GM12878 (cell line): ENCODE measurements at regions not wholly inside any gene's neighbourhood (a gene's known extent, or its start where the extent isn't known, plus 50 kb on each side); places are given as distances from the start of the nearest gene placed in this dataset.

ENCODE experiments used
- ATAC-seq: fragments of 200-7000 bp; cut with Tn5 transposase; 3 replicates; pipeline ENCODE4 v1.9.1; 2020; ENCODE audit warnings: mild to moderate bottlenecking, moderate library complexity
- BruUV-seq: library from RNA; stranded (reverse); fragments of 400-500 nt; replicated peaks from 2 replicates; lab custom pipeline; 2021; lab: Mats Ljungman, UMichigan
- CTCF ChIA-PET: fragments of 300-600 bp; sonication (Branson Sonifier 250); formaldehyde crosslinking; extraction: SDS; loops from one replicate; lab custom pipeline; 2021; ENCODE audit warnings: inconsistent platforms; lab: Yijun Ruan, JAX
- POLR2A ChIA-PET: fragments of 350-600 bp; formaldehyde crosslinking; extraction: SDS; loops from one replicate; lab custom pipeline; 2021; ENCODE audit warnings: inconsistent platforms; lab: Charles Lee
- RAD21 ChIA-PET: fragments of 300-600 bp; sonication (Branson Sonifier 250); formaldehyde crosslinking; loops from one replicate; lab custom pipeline; 2023; ENCODE audit warnings: antibody characterized with exemption; ENCODE audit not compliant: unreplicated experiment; lab: Charles Lee
- SMC1A ChIA-PET: fragments of 300-600 bp; sonication (Branson Sonifier 250); formaldehyde crosslinking; loops from one replicate; lab custom pipeline; 2023; ENCODE audit not compliant: unreplicated experiment, uncharacterized antibody; lab: Charles Lee
- DNase-seq: peaks from one replicate; pipeline ENCODE4 v3.0.0-alpha.2; 2011; ENCODE audit warnings: low read depth, low spot score
- FAIRE-seq: peaks from 3 replicates; lab custom pipeline; 2011; peaks lifted over from hg19 to GRCh38; lab: Jason Lieb, UNC
- H2AFZ ChIP-seq: 2 replicates; pipeline ENCODE4 v1.6.0; 2011; ENCODE audit warnings: low read depth, low read length, control low read depth; ENCODE audit not compliant: control insufficient read depth
- H3K27ac ChIP-seq: 2 replicates; pipeline ENCODE4 v1.5.1; 2011; ENCODE audit warnings: control low read depth; ENCODE audit not compliant: control insufficient read depth, insufficient read depth
- H3K27me3 ChIP-seq, 2 experiments: replicated peaks in 1 of 2; 2 replicates each; pipeline versions ENCODE4 v1.6.0 to v1.6.1; 2011; ENCODE audit warnings: low read length in 1 of 2; ENCODE audit not compliant: control insufficient read depth in 2 of 2, insufficient read depth in 2 of 2
- H3K36me3 ChIP-seq, 2 experiments: 2 replicates each; pipeline ENCODE4 v1.5.1; 2011; ENCODE audit warnings: low read length in 1 of 2; ENCODE audit not compliant: control insufficient read depth in 2 of 2, insufficient read depth in 2 of 2
- H3K4me1 ChIP-seq: 2 replicates; pipeline ENCODE4 v1.6.1; 2011; ENCODE audit warnings: mild to moderate bottlenecking, low read length, moderate library complexity, mixed read lengths; ENCODE audit not compliant: control insufficient read depth, insufficient read depth
- H3K4me2 ChIP-seq: 2 replicates; pipeline ENCODE4 v1.6.0; 2011; ENCODE audit warnings: control low read depth; ENCODE audit not compliant: control insufficient read depth, insufficient read depth
- H3K4me3 ChIP-seq: fragments of 200-600 bp; sonication (generic); 2 replicates; pipeline ENCODE4 v1.5.1; 2016
- H3K79me2 ChIP-seq: 2 replicates; pipeline ENCODE4 v1.6.0; 2011; ENCODE audit warnings: low read length; ENCODE audit not compliant: control insufficient read depth, insufficient read depth
- H3K9ac ChIP-seq: 2 replicates; pipeline ENCODE4 v1.8.0; 2011; ENCODE audit warnings: low read length, control low read depth, mixed read lengths; ENCODE audit not compliant: control insufficient read depth, insufficient read depth
- H3K9me3 ChIP-seq: replicated peaks from 3 replicates; pipeline ENCODE4 v1.5.1; 2011; ENCODE audit warnings: mild to moderate bottlenecking, low read length; ENCODE audit not compliant: control insufficient read depth, insufficient read depth
- H4K20me1 ChIP-seq: 2 replicates; pipeline ENCODE4 v1.6.0; 2011; ENCODE audit not compliant: control insufficient read depth, insufficient read depth
- BCL11A ChIP-seq: IDR thresholded peaks from 2 replicates; pipeline ENCODE4 v1.6.1; 2011; ENCODE audit warnings: low read depth, low read length
- BMI1 ChIP-seq: fragments of 450-650 bp; IDR thresholded peaks from 2 replicates; pipeline ENCODE4 v1.6.1; 2016; ENCODE audit warnings: mild to moderate bottlenecking, moderate library complexity, borderline replicate concordance
- CEBPB ChIP-seq, 2 experiments: fragments of 150-350 bp in 1 of 2; IDR thresholded peaks; 2 replicates each; pipeline ENCODE4 v1.6.1; 2012 to 2014; ENCODE audit warnings: low read depth in 2 of 2, low read length in 2 of 2, borderline replicate concordance in 1 of 2, inconsistent platforms in 1 of 2
- CREM ChIP-seq: IDR thresholded peaks from 2 replicates; pipeline ENCODE4 v1.6.1; 2014; ENCODE audit warnings: antibody characterized with exemption, low read depth
- E4F1 ChIP-seq: fragments of 450-650 bp; IDR thresholded peaks from 2 replicates; pipeline ENCODE4 v1.6.1; 2018; ENCODE audit warnings: borderline replicate concordance, mild to moderate bottlenecking; ENCODE audit not compliant: partially characterized antibody
- FOS ChIP-seq: IDR thresholded peaks from 3 replicates; pipeline ENCODE4 v1.6.1; 2011; ENCODE audit warnings: borderline replicate concordance; ENCODE audit not compliant: insufficient read length; ENCODE audit errors: extremely low read depth
- IKZF1 ChIP-seq: fragments of 450-650 bp; conservative IDR thresholded peaks from 2 replicates; pipeline ENCODE4 v1.6.1; 2017; ENCODE audit warnings: antibody characterized with exemption, mild to moderate bottlenecking
- IRF5 ChIP-seq: fragments of 450-650 bp; IDR thresholded peaks from 2 replicates; pipeline ENCODE4 v1.6.1; 2017; ENCODE audit warnings: borderline replicate concordance
- KAT2A ChIP-seq: conservative IDR thresholded peaks from 2 replicates; pipeline ENCODE4 v1.6.1; 2011; ENCODE audit warnings: low read depth, low read length; ENCODE audit not compliant: control insufficient read depth
- MEF2B ChIP-seq: fragments of 450-650 bp; IDR thresholded peaks from 2 replicates; pipeline ENCODE4 v1.6.1; 2018; ENCODE audit warnings: mild to moderate bottlenecking, moderate library complexity; ENCODE audit not compliant: partially characterized antibody, poor library complexity, severe bottlenecking
- PBX3 ChIP-seq: IDR thresholded peaks from 2 replicates; pipeline ENCODE4 v1.6.1; 2011; ENCODE audit warnings: mild to moderate bottlenecking, low read depth, low read length, moderate library complexity; ENCODE audit not compliant: insufficient replicate concordance
- PML ChIP-seq: IDR thresholded peaks from 2 replicates; pipeline ENCODE4 v1.6.1; 2012; ENCODE audit warnings: low read length, inconsistent platforms
- WGBS: methylation state at CpG from one replicate; pipeline ENCODE4 v1.1.6; 2016; ENCODE audit warnings: low lambda C conversion rate; ENCODE audit not compliant: insufficient replicate concordance, insufficient coverage; ENCODE audit errors: missing lambda C conversion rate; 5-methylcytosine and 5-hydroxymethylcytosine counted together
- in situ Hi-C: fragments of 300-500 bp; cut with MboI; formaldehyde crosslinking; loops from 9 replicates; pipeline ENCODE4 v1.14.3; 2018; ENCODE audit warnings: mixed read lengths
- intact Hi-C: fragments of 100-400 bp; cut with micrococcal nuclease; formaldehyde crosslinking; loops from one replicate; pipeline ENCODE4 v1.14.2; 2022; ENCODE audit not compliant: unreplicated experiment

GRCh38 chr1:221911714-221912113 lies 169.8 kb upstream of the DUSP10 start:
- Histone ChIP-seq H3K4me2 (no peak overlapping the region), H3K9me3 (no peaks in the 10 kb centered on the region), H4K20me1 (no peaks in the 10 kb centered on the region), H3K4me3 (no peak overlapping the region), H3K36me3 (no peaks in the 10 kb centered on the region), H3K27me3 (no peaks in the 10 kb centered on the region), H3K9ac (no peak overlapping the region), H2AFZ (no peak overlapping the region), H3K79me2 (no peaks in the 10 kb centered on the region), H3K4me1 (peaks cover 9% of the 10 kb centered on the region), H3K27ac (no peak overlapping the region)
- ChIA-PET CTCF (interaction anchor here (0.6 to 1.0 kb wide), 3 partner anchors 21 to 127 kb away, joined by 3 read pairs; no protein-coding TSS in a partner anchor), POLR2A (interaction anchor here (1.5 kb wide), 1 partner anchor 8 kb away, joined by 3 read pairs; no protein-coding TSS in a partner anchor), SMC1A (interaction anchor here (0.6 to 1.2 kb wide), 6 partner anchors 11 to 203 kb away, joined by 3 to 8 read pairs (median 3); no protein-coding TSS in a partner anchor), RAD21 (interaction anchor here (0.5 to 1.7 kb wide), 8 partner anchors 14 to 170 kb away, joined by 3 to 7 read pairs (median 4); partner anchors contain the start of gene DUSP10)
- no TSS peak for BruUV-seq
- intact Hi-C loops (no loop called here), in situ Hi-C loops (no loop called here)
- FAIRE-seq (no peak), DNase-seq (peak; percentile 11), ATAC-seq (peak; percentile 76)
- peak in 1 of 2 experiments; percentile 66; a peak in 1 of 4 replicates for TF ChIP-seq CEBPB (IDR thresholded peaks at IDR 0.05; ENCODE audit: borderline replicate concordance in 1 of 2, low read depth in 2 of 2, low read length in 2 of 2)
- TF ChIP-seq MEF2B = no peak
- WGBS = 0% methylated on average over 1 of the region's 1 CpG

- no peak overlapping the region for H3K27ac ChIP-seq
- RAD21 ChIA-PET = interaction anchor here (0.7 kb wide), 1 partner anchor 16 kb away, joined by 3 read pairs; no protein-coding TSS in a partner anchor
- in situ Hi-C loops = no loop called here
- H3K4me2 ChIP-seq = no peak overlapping the region
- intact Hi-C loops = no loop called here
- no peaks in the 10 kb centered on the region for H3K9me3 ChIP-seq
- H3K79me2 ChIP-seq = no peaks in the 10 kb centered on the region
- CTCF ChIA-PET = interaction anchor here (1.4 kb wide), 1 partner anchor 12 kb away, joined by 3 read pairs; no protein-coding TSS in a partner anchor
- peaks cover 9% of the 10 kb centered on the region for H3K4me1 ChIP-seq
- H3K36me3 ChIP-seq = no peaks in the 10 kb centered on the region
- FAIRE-seq (no peak), ATAC-seq (no peak), DNase-seq (no peak)
- no peaks in the 10 kb centered on the region for H4K20me1 ChIP-seq
- no peak overlapping the region for H3K4me3 ChIP-seq
- no peaks in the 10 kb centered on the region for H3K27me3 ChIP-seq
- H2AFZ ChIP-seq = no peak overlapping the region
- no peak overlapping the region for H3K9ac ChIP-seq
- POLR2A ChIA-PET = no interaction called here
- BruUV-seq = no TSS peak
- SMC1A ChIA-PET = interaction anchor here (0.7 to 1.2 kb wide), 5 partner anchors 9 to 57 kb away, joined by 3 to 4 read pairs (median 3); no protein-coding TSS in a partner anchor
- WGBS = 59% methylated on average over 4 of the region's 4 CpGs
- TF ChIP-seq CREM = no peak
- TF ChIP-seq PBX3 = no peak
- no peak for TF ChIP-seq IRF5
- TF ChIP-seq PML = no peak
- TF ChIP-seq E4F1 = no peak
- no peak for TF ChIP-seq IKZF1
- TF ChIP-seq BMI1 = no peak
- no peak for TF ChIP-seq FOS
- TF ChIP-seq BCL11A = no peak
- no peak for TF ChIP-seq KAT2A
Measured at GRCh38 chr1:221910222-221910621, 168.3 kb upstream of the DUSP10 start.
